RWPE1 (cell line): ENCODE measurements at regions not wholly inside any gene's neighbourhood (a gene's known extent, or its start where the extent isn't known, plus 50 kb on each side); places are given as distances from the start of the nearest gene placed in this dataset.

Source experiments
- CTCF ChIA-PET: fragments of 350-600 bp; sonication (Branson Sonifier 250); formaldehyde crosslinking; extraction: SDS; loops from one replicate; lab custom pipeline; 2021; lab: Yijun Ruan, JAX
- POLR2A ChIA-PET: fragments of 400-600 bp; formaldehyde crosslinking; extraction: SDS; loops from one replicate; lab custom pipeline; 2020; ENCODE audit warnings: antibody characterized with exemption; ENCODE audit not compliant: low non-redundant PET; lab: Yijun Ruan, JAX
- DNase-seq: peaks from one replicate; pipeline ENCODE4 v3.0.0; 2012; ENCODE audit warnings: low spot score
- H3K27ac ChIP-seq: fragments of 450-650 bp; 2 replicates; pipeline ENCODE4 v1.5.1; 2017
- TF ChIP-seq, protein P1 (sequence below): fragments of 450-650 bp; conservative IDR thresholded peaks from 2 replicates; pipeline ENCODE4 v1.5.1; 2017; ENCODE audit warnings: low read depth, mild to moderate bottlenecking

DNA sequence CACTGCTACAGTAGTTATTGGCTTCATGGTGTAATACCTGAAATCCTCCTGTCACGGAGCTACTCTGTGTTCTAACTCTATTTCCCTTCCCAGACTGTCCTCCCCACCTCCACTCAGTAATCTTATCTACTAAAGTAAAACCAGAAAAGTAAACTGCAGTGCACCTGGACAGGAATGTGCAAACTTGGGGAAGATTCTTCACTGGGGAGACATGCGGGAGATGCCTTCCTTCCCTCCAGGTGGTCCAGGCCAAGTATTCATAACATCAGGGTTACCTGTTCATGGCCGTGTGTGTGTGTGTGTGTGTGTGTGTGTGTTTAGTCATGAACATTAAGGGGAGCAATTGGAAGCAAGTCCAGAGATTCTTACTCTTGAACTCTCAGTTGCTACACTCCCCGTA, 84.1 kb downstream of the IFNG start:
- TF ChIP-seq, protein P1, sequence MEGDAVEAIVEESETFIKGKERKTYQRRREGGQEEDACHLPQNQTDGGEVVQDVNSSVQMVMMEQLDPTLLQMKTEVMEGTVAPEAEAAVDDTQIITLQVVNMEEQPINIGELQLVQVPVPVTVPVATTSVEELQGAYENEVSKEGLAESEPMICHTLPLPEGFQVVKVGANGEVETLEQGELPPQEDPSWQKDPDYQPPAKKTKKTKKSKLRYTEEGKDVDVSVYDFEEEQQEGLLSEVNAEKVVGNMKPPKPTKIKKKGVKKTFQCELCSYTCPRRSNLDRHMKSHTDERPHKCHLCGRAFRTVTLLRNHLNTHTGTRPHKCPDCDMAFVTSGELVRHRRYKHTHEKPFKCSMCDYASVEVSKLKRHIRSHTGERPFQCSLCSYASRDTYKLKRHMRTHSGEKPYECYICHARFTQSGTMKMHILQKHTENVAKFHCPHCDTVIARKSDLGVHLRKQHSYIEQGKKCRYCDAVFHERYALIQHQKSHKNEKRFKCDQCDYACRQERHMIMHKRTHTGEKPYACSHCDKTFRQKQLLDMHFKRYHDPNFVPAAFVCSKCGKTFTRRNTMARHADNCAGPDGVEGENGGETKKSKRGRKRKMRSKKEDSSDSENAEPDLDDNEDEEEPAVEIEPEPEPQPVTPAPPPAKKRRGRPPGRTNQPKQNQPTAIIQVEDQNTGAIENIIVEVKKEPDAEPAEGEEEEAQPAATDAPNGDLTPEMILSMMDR = no peak
- no peak for DNase-seq
- POLR2A ChIA-PET = no interaction called here
- H3K27ac ChIP-seq = no peak overlapping the region
- CTCF ChIA-PET = no interaction called here

DNA sequence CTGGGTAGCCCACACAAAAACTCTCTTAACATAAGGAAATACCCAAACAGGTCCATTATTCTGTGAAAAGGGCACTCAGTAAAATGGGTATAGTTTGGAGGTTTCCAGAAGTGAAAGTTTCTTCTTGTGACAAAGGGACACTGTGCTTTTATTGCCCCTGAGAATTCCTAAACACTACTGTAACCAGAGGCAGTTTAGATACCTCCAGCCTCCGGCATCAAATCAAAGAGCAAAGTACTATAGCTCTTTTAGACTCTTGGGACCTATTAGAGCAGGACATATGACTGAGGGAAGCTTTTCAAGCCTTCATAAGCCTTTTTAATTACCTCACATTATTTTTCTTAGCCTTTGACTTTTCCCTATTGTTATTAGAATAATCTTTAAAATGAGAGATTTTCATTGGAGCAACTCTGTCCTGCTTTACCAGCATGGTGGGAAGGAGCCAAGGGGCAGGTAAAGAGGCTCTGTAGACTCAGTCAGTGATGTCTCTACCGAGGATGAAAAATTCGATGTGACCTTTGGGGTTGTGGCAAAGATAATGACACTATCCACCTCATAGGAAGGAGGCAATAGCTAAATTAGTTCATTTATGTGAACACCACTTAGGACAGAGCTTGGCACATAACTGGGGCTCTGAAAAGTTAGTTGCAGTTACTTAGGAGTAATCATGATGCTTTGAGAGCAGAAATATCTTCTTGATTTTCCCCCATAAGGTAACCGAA, 85.1 kb downstream of the IFNG start:
- TF ChIP-seq, protein P1 = no peak
- H3K27ac ChIP-seq = no peak overlapping the region
- POLR2A ChIA-PET = no interaction called here
- CTCF ChIA-PET = no interaction called here
- DNase-seq = no peak

DNA sequence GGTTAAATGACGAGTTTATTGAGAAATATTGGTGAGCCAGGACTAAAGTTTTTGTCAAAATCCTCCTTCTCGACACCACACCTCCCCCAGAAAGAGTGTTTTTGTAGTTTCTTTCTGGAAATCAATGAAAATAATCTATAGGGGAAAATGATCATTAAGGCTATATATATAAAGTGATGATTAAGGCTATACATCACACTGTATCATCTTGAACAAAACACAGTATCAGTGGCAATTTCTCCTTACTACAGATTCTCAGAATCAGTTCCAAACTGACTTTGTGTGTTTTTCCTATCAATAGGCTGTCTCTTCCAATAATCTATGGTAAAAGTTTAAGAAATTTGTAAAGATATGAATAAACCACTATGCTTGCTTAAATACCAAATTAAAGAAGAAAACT, 81.7 kb downstream of the IFNG-AS1 start:
- POLR2A ChIA-PET = no interaction called here

More for the DNA sequence above, 81.7 kb downstream of the IFNG-AS1 start:
- H3K27ac ChIP-seq = no peak overlapping the region
- CTCF ChIA-PET = no interaction called here
- DNase-seq = no peak
- TF ChIP-seq, protein P1 = no peak
